ENCODE measurements at regions not wholly inside any gene's neighbourhood (a gene's known extent, or its start where the extent isn't known, plus 50 kb on each side); places are given as distances from the start of the nearest gene placed in this dataset.

DNA sequence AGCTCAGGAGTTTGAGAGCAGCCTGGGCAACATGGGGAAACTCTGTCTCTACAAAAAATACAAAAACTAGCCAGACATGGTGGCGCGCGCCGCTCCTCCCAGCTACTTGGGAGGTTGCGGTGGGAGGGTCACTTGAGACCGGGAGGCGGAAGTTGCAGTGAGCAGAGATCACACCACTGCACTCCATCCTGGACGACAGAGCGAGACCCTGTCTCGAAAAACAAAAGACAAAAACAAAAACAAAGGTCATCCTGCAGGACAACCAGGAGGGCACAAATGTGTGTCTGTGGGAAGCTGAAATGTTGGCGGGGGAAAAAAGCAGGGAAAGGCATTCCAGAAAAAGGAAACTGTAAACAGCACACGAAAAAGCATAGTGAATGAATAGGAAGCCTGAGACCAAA is 104.1 kb upstream of the HNRNPU start:
- no peak for TF ChIP-seq GATA2 (IDR thresholded peaks at IDR 0.05; ENCODE audit: low read depth, low read length)
- no peak for TF ChIP-seq GATA3 (IDR thresholded peaks at IDR 0.05; ENCODE audit: low read depth, low read length)
